H1 (cell line): ENCODE measurements at regions not wholly inside any gene's neighbourhood (a gene's known extent, or its start where the extent isn't known, plus 50 kb on each side); places are given as distances from the start of the nearest gene placed in this dataset.

Experiments used
- CTCF ChIA-PET: fragments of 300-600 bp; sonication (Branson Sonifier 250); formaldehyde crosslinking; loops from one replicate; lab custom pipeline; 2021; ENCODE audit not compliant: partially characterized antibody; lab: Charles Lee
- POLR2A ChIA-PET: fragments of 300-600 bp; sonication (Branson Sonifier 250); formaldehyde crosslinking; loops from one replicate; lab custom pipeline; 2021; ENCODE audit warnings: inconsistent platforms; ENCODE audit not compliant: partially characterized antibody; lab: Charles Lee
- DNase-seq, 2 experiments: peaks; one replicate each; pipeline versions ENCODE4 v3.0.0 to v3.0.0-alpha.2; 2010 to 2022; ENCODE audit warnings: low spot score in 2 of 2, low read depth in 1 of 2, mixed read lengths in 1 of 2
- FAIRE-seq: peaks from 2 replicates; lab custom pipeline; 2011; peaks lifted over from hg19 to GRCh38; lab: Jason Lieb, UNC
- H2AFZ ChIP-seq: 2 replicates; pipeline ENCODE4 v1.8.1; 2012; ENCODE audit warnings: low read length, inconsistent platforms
- H2AK5ac ChIP-seq: 2 replicates; pipeline ENCODE4 v1.6.1; 2013; ENCODE audit warnings: low read depth, low read length
- H2BK120ac ChIP-seq: replicated peaks from 2 replicates; pipeline ENCODE3; 2013; ENCODE audit warnings: low read depth, low read length, inconsistent platforms
- H2BK12ac ChIP-seq: 2 replicates; pipeline ENCODE4 v1.6.1; 2013; ENCODE audit warnings: low read depth, low read length
- H2BK15ac ChIP-seq: 2 replicates; pipeline ENCODE4 v1.6.1; 2013; ENCODE audit warnings: low read length
- H2BK20ac ChIP-seq: 2 replicates; pipeline ENCODE4 v1.6.1; 2013; ENCODE audit warnings: low read length
- H2BK5ac ChIP-seq: 2 replicates; pipeline ENCODE4 v1.6.1; 2013; ENCODE audit warnings: low read depth, low read length
- H3K14ac ChIP-seq: 2 replicates; pipeline ENCODE4 v1.6.1; 2013; ENCODE audit warnings: inconsistent platforms; ENCODE audit not compliant: insufficient read length
- H3K18ac ChIP-seq: 2 replicates; pipeline ENCODE4 v1.6.1; 2013; ENCODE audit warnings: low read length; ENCODE audit errors: extremely low read depth
- H3K23ac ChIP-seq: 2 replicates; pipeline ENCODE4 v1.6.1; 2013; ENCODE audit warnings: inconsistent platforms; ENCODE audit not compliant: insufficient read length
- H3K23me2 ChIP-seq: 2 replicates; pipeline ENCODE4 v1.6.1; 2013; ENCODE audit warnings: low read depth, low read length
- H3K27ac ChIP-seq: 2 replicates; pipeline ENCODE4 v1.6.1; 2011; ENCODE audit warnings: low read depth, low read length, inconsistent platforms
- H3K27me3 ChIP-seq, 4 experiments: replicated peaks in 1 of 4; 1 replicate in 1 of 4; 2 replicates in 3 of 4; pipeline versions ENCODE4 v1.6.1 to v1.8.1; 2011 to 2013; ENCODE audit warnings: low read length in 3 of 4, mild to moderate bottlenecking in 3 of 4, inconsistent platforms in 2 of 4, mixed read lengths in 2 of 4, moderate library complexity in 1 of 4; ENCODE audit not compliant: control insufficient read depth in 3 of 4, insufficient read depth in 3 of 4; ENCODE audit errors: extremely low read depth in 1 of 4
- H3K36me3 ChIP-seq, 4 experiments: 2 replicates each; pipeline versions ENCODE4 v1.6.1 to v1.8.1; 2011 to 2013; ENCODE audit warnings: mild to moderate bottlenecking in 4 of 4, low read length in 3 of 4, moderate library complexity in 2 of 4, control low read depth in 1 of 4, inconsistent platforms in 1 of 4; ENCODE audit not compliant: insufficient read depth in 4 of 4, control insufficient read depth in 2 of 4
- H3K4ac ChIP-seq: replicated peaks from 2 replicates; pipeline ENCODE3; 2013; ENCODE audit warnings: low read length, low read depth, mixed read lengths, inconsistent platforms; ENCODE audit not compliant: insufficient read length
- H3K4me1 ChIP-seq, 4 experiments: replicated peaks in 1 of 4; 1 replicate in 1 of 4; 2 replicates in 3 of 4; pipeline versions ENCODE4 v1.6.1 to v1.8.1; 2011 to 2013; ENCODE audit warnings: low read length in 3 of 4, inconsistent platforms in 2 of 4, mixed read lengths in 1 of 4; ENCODE audit not compliant: insufficient read depth in 4 of 4, control insufficient read depth in 3 of 4
- H3K4me2 ChIP-seq, 2 experiments: 2 replicates each; pipeline versions ENCODE4 v1.6.1 to v1.8.1; 2011 to 2013; ENCODE audit warnings: low read depth in 2 of 2, low read length in 2 of 2, control low read depth in 1 of 2, inconsistent platforms in 1 of 2, mild to moderate bottlenecking in 1 of 2; ENCODE audit not compliant: insufficient read depth in 1 of 2
- H3K4me3 ChIP-seq, 4 experiments: fragments of 200-600, 300-600 bp in 1 of 4; sonication (generic), shearing (Covaris generic), sonication (Bioruptor Twin) in 1 of 4; 2 replicates each; pipeline versions ENCODE4 v1.5.1 to v1.8.1; 2011 to 2016; ENCODE audit warnings: low read length in 4 of 4, low read depth in 3 of 4, control low read depth in 2 of 4, inconsistent platforms in 2 of 4, mild to moderate bottlenecking in 2 of 4, mixed read lengths in 1 of 4, moderate library complexity in 1 of 4; ENCODE audit not compliant: insufficient read depth in 2 of 4; ENCODE audit errors: extremely low read depth in 1 of 4
- H3K56ac ChIP-seq: replicated peaks from 2 replicates; pipeline ENCODE3; 2013; ENCODE audit warnings: low read depth, mild to moderate bottlenecking, mixed read lengths, low read length, inconsistent platforms; ENCODE audit not compliant: insufficient read length
- H3K79me1 ChIP-seq: 2 replicates; pipeline ENCODE4 v1.6.1; 2013; ENCODE audit warnings: low read depth, low read length, control low read depth
- H3K79me2 ChIP-seq, 2 experiments: 2 replicates each; pipeline versions ENCODE4 v1.6.1 to v1.8.1; 2012 to 2013; ENCODE audit warnings: low read length in 2 of 2, mild to moderate bottlenecking in 2 of 2, inconsistent platforms in 1 of 2; ENCODE audit not compliant: insufficient read depth in 2 of 2, control insufficient read depth in 1 of 2
- H3K9ac ChIP-seq, 4 experiments: replicated peaks in 1 of 4; 1 replicate in 1 of 4; 2 replicates in 3 of 4; pipeline versions ENCODE4 v1.6.1 to v1.8.1; 2011 to 2013; ENCODE audit warnings: low read depth in 3 of 4, low read length in 3 of 4, control low read depth in 2 of 4, mild to moderate bottlenecking in 2 of 4, moderate library complexity in 2 of 4, inconsistent platforms in 1 of 4; ENCODE audit errors: extremely low read depth in 1 of 4
- H3K9me3 ChIP-seq, 2 experiments: 2 replicates each; pipeline versions ENCODE4 v1.6.1 to v1.8.1; 2012 to 2013; ENCODE audit warnings: mild to moderate bottlenecking in 2 of 2, moderate library complexity in 2 of 2, control low read depth in 1 of 2, inconsistent platforms in 1 of 2, low read depth in 1 of 2, low read length in 1 of 2, mixed read lengths in 1 of 2; ENCODE audit not compliant: insufficient read depth in 2 of 2
- H4K20me1 ChIP-seq, 2 experiments: replicated peaks in 1 of 2; 2 replicates each; pipeline versions ENCODE3 to v1.8.1; 2011 to 2013; ENCODE audit warnings: inconsistent platforms in 2 of 2, low read length in 2 of 2, mild to moderate bottlenecking in 1 of 2; ENCODE audit not compliant: insufficient read depth in 2 of 2, control insufficient read depth in 1 of 2
- H4K5ac ChIP-seq: 2 replicates; pipeline ENCODE4 v1.6.1; 2013; ENCODE audit warnings: low read length, low read depth, mixed read lengths, inconsistent platforms; ENCODE audit not compliant: insufficient read length
- H4K8ac ChIP-seq: 2 replicates; pipeline ENCODE4 v1.8.0; 2013; ENCODE audit warnings: mild to moderate bottlenecking, moderate library complexity, low read length, inconsistent platforms; ENCODE audit not compliant: insufficient read depth; ENCODE audit errors: extremely low read depth
- H4K91ac ChIP-seq: replicated peaks from 2 replicates; pipeline ENCODE3; 2013; ENCODE audit warnings: low read length, mixed read lengths, inconsistent platforms; ENCODE audit not compliant: insufficient read length
- BRCA1 ChIP-seq: IDR thresholded peaks from 2 replicates; pipeline ENCODE4 v1.6.1; 2012; ENCODE audit warnings: low read depth, low read length, improper control_type of control experiment
- CBX8 ChIP-seq: fragments of 300-800, 300-1000 bp; sonication (generic); IDR thresholded peaks from 2 replicates; pipeline ENCODE4 v1.7.1; 2016; ENCODE audit warnings: low read depth, low read length, borderline replicate concordance
- HDAC2 ChIP-seq, 2 experiments: fragments of 300-600 bp in 1 of 2; sonication (generic) in 1 of 2; IDR thresholded peaks; 2 replicates each; pipeline ENCODE4 v1.6.1; 2011 to 2012; ENCODE audit warnings: low read depth in 2 of 2, low read length in 2 of 2, mild to moderate bottlenecking in 2 of 2, moderate library complexity in 2 of 2, borderline replicate concordance in 1 of 2, inconsistent platforms in 1 of 2
- KDM5A ChIP-seq: fragments of 200-600 bp; IDR thresholded peaks from 2 replicates; pipeline ENCODE4 v1.7.1; 2012; ENCODE audit warnings: mild to moderate bottlenecking, low read length, inconsistent platforms, mixed read lengths
- PHF8 ChIP-seq: fragments of 200-600 bp; sonication (generic); conservative IDR thresholded peaks from 2 replicates; pipeline ENCODE4 v1.7.1; 2012; ENCODE audit warnings: low read depth, mild to moderate bottlenecking, inconsistent platforms, low read length, moderate library complexity
- SIX5 ChIP-seq: IDR thresholded peaks from 2 replicates; pipeline ENCODE4 v1.6.1; 2011; ENCODE audit warnings: mild to moderate bottlenecking, low read depth, low read length
- SP2 ChIP-seq: IDR thresholded peaks from 2 replicates; pipeline ENCODE4 v1.6.1; 2012; ENCODE audit warnings: mild to moderate bottlenecking, low read length, inconsistent platforms
- SUZ12 ChIP-seq: fragments of 200-600 bp; sonication (generic); IDR thresholded peaks from 2 replicates; pipeline ENCODE4 v1.6.1; 2012; ENCODE audit warnings: mild to moderate bottlenecking, inconsistent platforms, low read length, moderate library complexity, mixed read lengths
- TAF1 ChIP-seq: IDR thresholded peaks from 2 replicates; pipeline ENCODE4 v1.6.1; 2011; ENCODE audit warnings: mild to moderate bottlenecking, low read depth, low read length
- WGBS, 2 experiments: shearing (Covaris generic) in 1 of 2; methylation state at CpG; one replicate each; pipeline versions ENCODE4 v1.1.6 to v1.1.7; 2013 to 2015; ENCODE audit warnings: low lambda C conversion rate in 2 of 2, mixed read lengths in 2 of 2, inconsistent platforms in 1 of 2, low coverage in 1 of 2, missing lambda C conversion rate in 1 of 2; ENCODE audit not compliant: insufficient replicate concordance in 2 of 2, insufficient coverage in 1 of 2, insufficient read length in 1 of 2; ENCODE audit errors: extremely low coverage in 1 of 2, missing lambda C conversion rate in 1 of 2; 5-methylcytosine and 5-hydroxymethylcytosine counted together

DNA sequence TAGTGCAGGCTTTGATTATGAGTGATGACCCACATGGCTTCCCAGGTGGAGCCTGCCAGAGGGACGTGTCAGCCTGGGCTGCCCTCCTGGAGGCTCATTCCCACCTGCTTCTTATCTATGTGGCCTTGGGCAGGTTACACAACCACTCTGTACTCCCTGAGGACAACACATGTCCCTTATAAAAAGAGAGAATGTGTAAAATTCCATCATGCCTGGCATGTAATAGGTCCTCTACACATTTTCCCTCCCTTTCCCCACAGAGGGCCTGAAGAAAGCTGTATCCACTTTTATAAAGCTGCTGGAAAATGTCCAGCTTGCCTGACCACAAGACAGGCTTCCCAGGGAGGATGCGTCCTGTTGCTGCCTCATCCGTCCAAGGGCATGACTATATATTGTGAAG, 55.0 kb upstream of the VSTM5 start:
- no peak overlapping the region for H4K91ac ChIP-seq
- H3K23ac ChIP-seq, result no peak overlapping the region
- 78% methylated on average over 3 of the region's 3 CpGs; no CpG with 5 or more reads in 1 of the 2 experiments for WGBS, 2 experiments
- no peak overlapping the region for H2BK5ac ChIP-seq
- H2BK12ac ChIP-seq, result no peak overlapping the region
- H3K4me3 ChIP-seq, result no peak overlapping the region
- no peak overlapping the region for H2BK20ac ChIP-seq
- no peaks in the 10 kb centered on the region for H3K27me3 ChIP-seq
- H3K4me2 ChIP-seq, result no peak overlapping the region
- DNase-seq, result no peak
- no peaks in the 10 kb centered on the region for H3K79me1 ChIP-seq
- no peak overlapping the region for H2AFZ ChIP-seq
- POLR2A ChIA-PET, result interaction anchor here (1.6 kb wide), 1 partner anchor 9 kb away, joined by 5 read pairs; no protein-coding TSS in a partner anchor
- no peak overlapping the region for H3K27ac ChIP-seq
- TF ChIP-seq HDAC2 (IDR thresholded peaks at IDR 0.05; ENCODE audit: borderline replicate concordance in 1 of 2, low read depth in 2 of 2, low read length in 2 of 2) (no peak), SIX5 (no peak), SUZ12 (no peak), SP2 (no peak), CBX8 (no peak), BRCA1 (no peak), TAF1 (no peak), PHF8 (no peak), KDM5A (no peak)
- TF ChIP-seq, all 59 proteins: peak for 0
- Histone ChIP-seq H4K20me1 (no peaks in the 10 kb centered on the region), H2BK15ac (no peak overlapping the region), H3K9ac (no peak overlapping the region), H3K18ac (no peak overlapping the region), H4K5ac (no peak overlapping the region), H3K4me1 (peaks cover 0 to 5% (median 2%) of the 10 kb centered on the region in 4 experiments; a peak in 2 of 7 replicates), H3K4ac (no peak overlapping the region), H3K79me2 (no peaks in the 10 kb centered on the region), H2BK120ac (no peak overlapping the region), H3K14ac (no peak overlapping the region), H3K56ac (no peak overlapping the region), H3K36me3 (no peaks in the 10 kb centered on the region), H3K23me2 (no peaks in the 10 kb centered on the region), H2AK5ac (no peak overlapping the region), H3K9me3 (no peaks in the 10 kb centered on the region), H4K8ac (no peak overlapping the region)
- CTCF ChIA-PET, result interaction anchor here (0.6 to 4.3 kb wide), 15 partner anchors 8 to 599 kb away, joined by 3 to 30 read pairs (median 4); no protein-coding TSS in a partner anchor
- no peak for FAIRE-seq
